ENCODE measurements at regions not wholly inside any gene's neighbourhood (a gene's known extent, or its start where the extent isn't known, plus 50 kb on each side); places are given as distances from the start of the nearest gene placed in this dataset.

DNA sequence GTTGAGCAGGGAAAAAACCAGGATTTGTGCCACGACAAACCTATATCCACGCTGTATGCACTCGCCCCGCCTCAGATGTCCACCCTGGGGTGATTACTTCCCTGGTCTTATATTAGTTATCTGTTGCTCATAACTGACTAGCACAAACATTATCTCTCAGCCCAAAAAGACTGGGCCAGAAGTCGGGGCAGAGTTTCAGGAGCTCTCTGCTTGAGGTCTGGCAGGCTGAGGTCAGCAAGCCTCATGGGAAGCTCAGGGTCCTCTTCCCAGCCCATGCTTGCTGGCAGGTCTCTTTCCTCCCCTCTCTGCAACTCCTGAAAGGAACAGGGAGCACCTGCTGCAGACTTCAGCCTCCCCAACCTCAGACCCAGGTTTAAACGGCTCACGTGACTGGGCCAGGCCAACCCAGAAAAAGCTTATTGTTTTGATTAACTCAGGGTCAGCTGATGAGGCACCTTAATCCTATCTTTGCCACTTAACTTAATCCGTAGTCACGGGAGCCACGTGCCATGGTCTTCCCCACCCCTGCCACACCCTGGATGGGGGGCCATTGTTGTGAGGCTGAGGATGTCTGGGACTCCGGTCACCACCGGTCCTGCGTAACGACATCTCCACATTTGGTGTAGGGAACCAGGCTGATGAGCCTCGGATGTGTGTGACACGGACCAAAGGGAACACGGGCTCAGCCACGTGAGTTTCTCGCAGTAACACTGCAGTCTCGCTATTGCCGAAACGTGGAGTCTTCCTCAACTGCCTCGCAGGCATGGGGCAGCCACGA is 123.7 kb upstream of the IRX4 start:
- Histone ChIP-seq H3K4me3 (no peak overlapping the region), H3K27ac (no peak overlapping the region), H3K9me3 (no peaks in the 10 kb centered on the region), H3K36me3 (no peaks in the 10 kb centered on the region), H3K4me1 (replicated peaks) (no peaks in the 10 kb centered on the region), H3K27me3 (replicated peaks; ENCODE audit: insufficient read depth) (no peaks in the 10 kb centered on the region)
- intact Hi-C loops (cut with DNase I): no loop called here
- TF ChIP-seq POLR2AphosphoS5 (IDR thresholded peaks at IDR 0.05) (no peak), POLR2A (IDR thresholded peaks at IDR 0.05) (no peak)
- TF ChIP-seq, protein P1, sequence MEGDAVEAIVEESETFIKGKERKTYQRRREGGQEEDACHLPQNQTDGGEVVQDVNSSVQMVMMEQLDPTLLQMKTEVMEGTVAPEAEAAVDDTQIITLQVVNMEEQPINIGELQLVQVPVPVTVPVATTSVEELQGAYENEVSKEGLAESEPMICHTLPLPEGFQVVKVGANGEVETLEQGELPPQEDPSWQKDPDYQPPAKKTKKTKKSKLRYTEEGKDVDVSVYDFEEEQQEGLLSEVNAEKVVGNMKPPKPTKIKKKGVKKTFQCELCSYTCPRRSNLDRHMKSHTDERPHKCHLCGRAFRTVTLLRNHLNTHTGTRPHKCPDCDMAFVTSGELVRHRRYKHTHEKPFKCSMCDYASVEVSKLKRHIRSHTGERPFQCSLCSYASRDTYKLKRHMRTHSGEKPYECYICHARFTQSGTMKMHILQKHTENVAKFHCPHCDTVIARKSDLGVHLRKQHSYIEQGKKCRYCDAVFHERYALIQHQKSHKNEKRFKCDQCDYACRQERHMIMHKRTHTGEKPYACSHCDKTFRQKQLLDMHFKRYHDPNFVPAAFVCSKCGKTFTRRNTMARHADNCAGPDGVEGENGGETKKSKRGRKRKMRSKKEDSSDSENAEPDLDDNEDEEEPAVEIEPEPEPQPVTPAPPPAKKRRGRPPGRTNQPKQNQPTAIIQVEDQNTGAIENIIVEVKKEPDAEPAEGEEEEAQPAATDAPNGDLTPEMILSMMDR (IDR thresholded peaks at IDR 0.05): no peak
- WGBS: 92% methylated on average over 24 of the region's 24 CpGs
- peak; percentile 3 for DNase-seq (ENCODE audit: low spot score)

DNA sequence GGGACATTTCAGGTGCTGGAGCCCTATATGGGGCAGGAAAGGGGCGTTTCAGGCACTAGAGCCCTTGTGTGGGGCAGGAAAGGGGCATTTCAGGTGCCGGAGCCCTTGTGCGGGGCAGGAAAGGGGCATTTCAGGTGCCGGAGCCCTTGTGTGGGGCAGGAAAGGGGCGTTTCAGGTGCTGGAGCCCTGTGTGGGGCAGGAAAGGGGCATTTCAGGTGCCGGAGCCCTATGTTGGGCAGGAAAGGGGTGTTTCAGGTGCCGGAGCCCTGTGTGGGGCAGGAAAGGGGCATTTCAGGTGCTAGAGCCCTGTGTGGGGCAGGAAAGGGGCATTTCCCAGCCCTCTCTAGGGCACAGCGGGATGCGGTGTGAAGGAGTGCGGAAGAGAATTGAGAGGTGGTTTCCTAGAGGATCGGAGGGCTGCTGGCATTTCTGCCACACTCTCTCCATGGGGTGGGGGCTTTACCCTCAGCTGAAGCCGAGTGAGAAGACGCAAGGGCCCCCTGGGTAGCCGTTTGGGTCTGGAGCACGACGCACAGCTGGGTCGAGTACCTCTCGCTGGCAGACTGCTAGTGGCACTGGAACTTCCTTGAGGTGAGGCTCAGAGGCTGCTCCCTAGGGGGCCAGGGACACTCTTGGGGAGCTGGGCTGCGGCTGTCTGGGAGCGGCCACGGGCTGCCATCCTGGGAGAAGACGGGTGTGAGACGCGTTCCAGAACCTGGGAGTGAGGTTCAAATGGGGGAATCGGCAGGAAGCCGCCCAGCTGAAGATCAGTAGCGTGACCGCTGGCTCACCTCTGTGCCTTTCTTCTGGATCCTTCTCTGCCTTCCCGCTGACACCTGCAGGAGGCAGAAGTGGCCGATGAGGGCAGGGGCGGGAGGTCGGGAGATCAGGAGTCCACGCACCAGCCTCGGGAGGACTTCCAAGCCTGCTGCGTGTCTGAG is 122.6 kb upstream of the IRX4 start:
- WGBS: 89% methylated on average over 35 of the region's 35 CpGs
- Histone ChIP-seq H3K27me3 (replicated peaks; ENCODE audit: insufficient read depth) (no peaks in the 10 kb centered on the region), H3K9me3 (no peaks in the 10 kb centered on the region), H3K4me3 (no peak overlapping the region), H3K27ac (no peak overlapping the region), H3K36me3 (no peaks in the 10 kb centered on the region), H3K4me1 (replicated peaks) (no peaks in the 10 kb centered on the region)
- no peak for TF ChIP-seq POLR2A (IDR thresholded peaks at IDR 0.05)
- no peak for TF ChIP-seq POLR2AphosphoS5 (IDR thresholded peaks at IDR 0.05)
- TF ChIP-seq, protein P1 (IDR thresholded peaks at IDR 0.05): no peak
- DNase-seq (ENCODE audit: low spot score): peak; percentile 3
- intact Hi-C loops (cut with DNase I): no loop called here

DNA sequence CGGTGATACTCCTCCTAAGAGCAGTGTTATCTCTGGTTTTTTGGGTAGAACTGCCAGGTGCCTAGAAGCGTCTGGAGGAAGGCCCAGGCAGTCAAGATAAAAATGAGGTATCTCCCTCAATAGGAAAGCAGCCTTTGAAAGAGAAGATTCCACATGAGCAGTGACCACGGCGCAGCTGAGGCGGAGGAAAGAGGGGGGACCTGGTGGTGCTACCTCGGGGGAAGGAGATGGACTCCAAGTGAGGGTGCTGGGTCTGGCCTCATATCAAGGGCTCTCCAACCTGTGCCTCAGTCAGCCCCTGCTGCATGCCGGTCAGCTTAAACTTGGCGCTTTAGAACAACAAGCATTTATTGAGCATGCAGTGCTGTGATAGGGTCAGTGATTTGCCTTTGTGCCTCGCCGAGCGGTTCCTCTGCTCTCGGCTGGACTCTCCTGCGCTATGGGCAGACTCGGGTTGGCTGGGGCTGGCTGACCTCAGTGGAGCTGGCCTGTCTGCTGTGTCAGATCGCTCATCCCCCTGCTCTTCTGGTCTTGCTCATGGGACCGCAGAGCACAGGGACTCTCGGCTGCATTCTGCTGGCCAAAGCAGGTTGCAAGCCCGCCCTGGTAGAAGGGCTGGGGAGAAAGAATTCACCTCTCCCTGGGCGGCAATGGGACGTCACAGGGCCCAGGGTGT is 121.1 kb upstream of the IRX4 start:
- TF ChIP-seq POLR2AphosphoS5 (IDR thresholded peaks at IDR 0.05) (no peak), POLR2A (IDR thresholded peaks at IDR 0.05) (no peak)
- TF ChIP-seq, protein P1 (IDR thresholded peaks at IDR 0.05): no peak
- Histone ChIP-seq H3K9me3 (no peaks in the 10 kb centered on the region), H3K36me3 (no peaks in the 10 kb centered on the region), H3K27me3 (replicated peaks; ENCODE audit: insufficient read depth) (no peaks in the 10 kb centered on the region), H3K4me1 (replicated peaks) (no peaks in the 10 kb centered on the region), H3K4me3 (no peak overlapping the region), H3K27ac (no peak overlapping the region)
- DNase-seq (ENCODE audit: low spot score): peak; percentile 2
- 92% methylated on average over 20 of the region's 20 CpGs for WGBS
- intact Hi-C loops (cut with DNase I): no loop called here

DNA sequence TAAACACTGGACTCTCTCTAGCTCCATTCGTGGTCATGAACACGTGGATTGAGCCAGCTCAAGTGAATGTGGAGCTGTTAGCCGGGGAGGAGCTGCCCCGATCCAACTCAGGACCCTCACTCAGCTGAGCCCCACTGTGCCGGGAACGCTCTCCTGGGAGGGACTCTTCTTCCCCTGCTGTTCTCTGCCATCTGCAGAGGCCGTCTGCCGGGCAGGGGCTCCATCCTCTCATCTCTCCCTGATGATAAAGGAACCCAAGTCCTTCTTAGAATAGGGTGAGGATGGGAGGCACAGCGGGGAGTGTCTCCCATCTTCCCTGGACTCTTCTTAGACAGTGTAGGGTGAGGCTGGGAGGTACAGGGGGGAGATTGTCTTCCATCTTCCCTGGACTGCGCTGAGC is 120.5 kb upstream of the IRX4 start:
- no peaks in the 10 kb centered on the region for H3K27me3 ChIP-seq (replicated peaks; ENCODE audit: insufficient read depth)
- H3K4me3 ChIP-seq: no peak overlapping the region
- no peak overlapping the region for H3K27ac ChIP-seq
- DNase-seq (ENCODE audit: low spot score): peak; percentile 0
- H3K9me3 ChIP-seq: no peaks in the 10 kb centered on the region
- intact Hi-C loops (cut with DNase I): no loop called here
- TF ChIP-seq POLR2AphosphoS5 (IDR thresholded peaks at IDR 0.05): no peak
- TF ChIP-seq, protein P1 (IDR thresholded peaks at IDR 0.05): no peak
- no peak for TF ChIP-seq POLR2A (IDR thresholded peaks at IDR 0.05)
- no peaks in the 10 kb centered on the region for H3K36me3 ChIP-seq
- 90% methylated on average over 10 of the region's 10 CpGs for WGBS
- H3K4me1 ChIP-seq (replicated peaks): no peaks in the 10 kb centered on the region
